Stimulated activated CD8-positive, alpha-beta memory T cell treated with anti-CD3 and anti-CD28 coated beads, Interleukin-15, amount 100 ng/mL, for 24 hours (primary cell): ENCODE measurements at regions not wholly inside any gene's neighbourhood (a gene's known extent, or its start where the extent isn't known, plus 50 kb on each side); places are given as distances from the start of the nearest gene placed in this dataset.
"Not testable (repeated sequence)": the region's sequence is repeated elsewhere in the genome, so short reads cannot be mapped to it uniquely, and the experiment has no call there.

ENCODE experiments used
- DNase-seq: peaks from one replicate; pipeline ENCODE4 v3.0.0-alpha.2; 2020; ENCODE audit warnings: low read depth

GRCh38 chr22:49457946-49458707, 369.5 kb downstream of the BRD1 start:
- no peak for DNase-seq

DNA sequence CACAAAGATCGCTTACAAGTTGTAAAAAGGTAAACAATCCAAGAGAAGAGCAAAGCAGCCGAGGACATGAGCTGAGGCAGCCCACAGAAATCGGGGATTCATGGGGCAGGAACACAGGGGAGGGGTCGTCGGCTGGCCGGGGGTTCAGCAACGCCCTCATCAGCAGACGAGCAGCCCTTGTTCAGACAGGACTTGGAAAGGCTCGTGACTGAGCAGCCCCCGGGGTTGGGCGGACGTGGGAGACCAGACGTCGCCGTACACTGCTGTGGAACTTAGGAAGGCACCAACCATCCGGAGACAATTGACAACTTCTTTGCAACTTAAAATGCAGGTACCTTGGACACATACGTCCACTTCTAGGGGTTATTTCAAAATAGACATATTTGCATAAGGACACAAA, 370.5 kb downstream of the BRD1 start:
- DNase-seq = no peak

DNA sequence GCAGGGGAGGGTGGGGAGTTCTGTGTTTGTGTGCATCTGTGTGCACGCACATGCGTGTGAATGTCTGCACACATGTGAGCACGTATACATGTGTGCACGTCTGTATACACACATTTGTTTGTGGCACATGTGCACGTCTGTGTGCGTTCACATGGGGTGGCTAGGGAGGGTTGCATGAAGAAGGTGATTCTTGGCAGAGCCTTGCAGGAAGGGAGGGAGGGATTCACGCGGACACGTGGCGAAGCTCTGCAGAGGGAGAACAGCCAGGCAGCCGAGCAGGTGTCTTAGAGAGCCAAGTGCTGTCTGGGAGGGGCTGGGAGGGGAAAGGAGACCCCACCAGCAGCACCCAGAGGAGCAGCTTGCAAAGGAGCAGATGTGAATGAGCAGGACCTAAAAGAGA, 372.1 kb downstream of the BRD1 start:
- DNase-seq = no peak

DNA sequence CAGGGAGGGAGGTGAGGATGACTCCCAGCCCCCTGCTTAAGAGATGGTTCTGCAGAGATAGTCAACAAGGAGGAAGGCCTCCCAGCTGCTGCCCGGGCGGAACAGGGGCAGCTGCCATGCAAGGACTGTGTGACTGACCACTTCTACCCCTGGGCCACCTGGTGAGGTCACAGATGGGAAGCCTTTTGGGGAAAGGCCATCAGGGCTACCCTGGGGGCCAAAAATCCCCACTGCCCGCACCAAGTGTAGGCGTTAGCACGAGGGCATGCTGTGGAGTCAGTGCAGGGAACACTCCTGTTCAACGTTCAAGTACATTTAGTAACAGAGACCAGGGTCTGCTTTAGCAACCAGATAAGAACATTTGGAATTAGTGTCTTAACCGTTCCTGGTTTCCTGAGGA, 372.9 kb downstream of the BRD1 start:
- no peak for DNase-seq

- no peak for DNase-seq
These were observed 373.9 kb downstream of the BRD1 start for GRCh38 chr22:49453771-49454170.

- DNase-seq = not testable (repeated sequence)
These were observed 374.7 kb downstream of the BRD1 start for GRCh38 chr22:49453019-49453418.

GRCh38 chr22:49452362-49452946, 375.2 kb downstream of the BRD1 start:
- DNase-seq = no peak

DNA sequence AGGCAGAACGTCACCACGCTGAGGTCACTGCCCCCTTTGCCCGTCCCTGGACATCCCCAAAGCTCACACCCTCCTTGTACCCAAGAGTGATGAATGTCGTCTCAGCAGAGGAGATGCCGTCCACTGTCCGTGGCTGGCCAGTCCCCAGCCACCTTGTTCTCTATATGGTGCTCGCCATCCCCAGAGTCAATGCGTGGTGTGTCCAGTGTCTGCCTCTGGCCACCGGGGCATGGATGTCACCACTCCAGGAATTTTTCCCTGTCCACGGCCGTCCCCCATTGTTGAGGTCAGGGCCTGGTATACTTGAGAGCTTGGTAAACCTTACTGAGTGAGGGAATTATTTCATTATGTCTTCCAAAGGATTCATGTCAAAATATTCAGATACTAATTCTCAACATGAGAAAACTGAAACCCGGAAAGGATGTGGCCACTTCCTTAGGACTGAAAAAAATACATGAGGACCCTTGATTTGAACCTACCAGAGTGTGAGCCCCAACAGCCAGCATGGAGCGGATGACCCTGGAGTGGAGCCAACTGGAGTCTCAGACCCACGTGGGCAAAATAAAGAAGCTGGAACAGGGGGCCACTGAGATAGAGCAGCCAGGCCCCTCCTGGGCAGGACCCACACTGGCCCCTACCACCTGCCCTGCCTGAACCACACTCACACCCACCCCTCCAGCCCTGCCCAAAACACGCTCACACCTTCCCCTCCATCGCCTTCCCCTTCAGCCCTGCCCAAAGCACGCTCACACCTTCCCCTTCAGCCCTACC, 376.4 kb downstream of the BRD1 start:
- no peak for DNase-seq

GRCh38 chr22:49450498-49450897, 377.2 kb downstream of the BRD1 start:
- no peak for DNase-seq

GRCh38 chr22:49449811-49450446, 377.7 kb downstream of the BRD1 start:
- no peak for DNase-seq

DNA sequence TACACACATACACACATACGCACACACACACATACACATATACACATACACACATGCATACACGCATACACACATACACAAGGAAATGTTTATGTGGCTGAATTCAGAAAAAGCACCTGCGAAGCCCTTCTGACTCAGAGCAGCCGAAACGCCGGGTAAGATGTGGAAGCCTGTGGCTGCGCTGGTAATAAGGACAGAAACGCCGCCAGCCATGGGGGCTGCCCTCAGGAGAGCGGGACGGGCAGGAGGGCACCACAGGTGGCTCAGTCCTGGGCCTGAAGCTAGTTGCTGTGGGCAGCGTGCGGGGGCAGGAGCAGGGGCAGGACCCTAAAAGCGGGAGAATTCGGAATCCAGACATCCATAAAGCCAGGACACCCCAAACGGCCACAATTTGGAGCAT, 378.3 kb downstream of the BRD1 start:
- DNase-seq = no peak

GRCh38 chr22:49448526-49448925, 379.1 kb downstream of the BRD1 start:
- DNase-seq = no peak

DNA sequence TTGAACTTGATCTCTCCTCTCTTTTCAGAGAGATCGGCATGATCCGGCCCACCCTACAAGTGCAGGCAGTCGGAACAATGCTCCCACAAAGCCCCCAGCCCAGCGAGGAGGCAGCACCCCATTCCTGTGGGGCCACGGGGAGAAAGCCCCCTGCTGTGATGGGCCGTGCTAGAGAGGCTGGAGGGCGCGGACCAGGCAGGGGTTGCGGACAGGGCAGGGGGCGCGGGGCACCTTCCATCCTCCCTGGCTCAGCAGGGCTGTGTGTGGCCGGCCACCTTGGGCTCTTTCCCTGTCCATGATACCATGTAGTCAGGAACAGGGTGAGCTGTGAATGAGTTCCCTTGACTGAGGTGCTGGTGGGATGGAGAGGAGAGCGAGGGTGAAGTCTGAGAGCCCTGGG, 379.8 kb downstream of the BRD1 start:
- no peak for DNase-seq

- no peak for DNase-seq
These were observed 380.6 kb downstream of the BRD1 start for GRCh38 chr22:49446759-49447710.

DNA sequence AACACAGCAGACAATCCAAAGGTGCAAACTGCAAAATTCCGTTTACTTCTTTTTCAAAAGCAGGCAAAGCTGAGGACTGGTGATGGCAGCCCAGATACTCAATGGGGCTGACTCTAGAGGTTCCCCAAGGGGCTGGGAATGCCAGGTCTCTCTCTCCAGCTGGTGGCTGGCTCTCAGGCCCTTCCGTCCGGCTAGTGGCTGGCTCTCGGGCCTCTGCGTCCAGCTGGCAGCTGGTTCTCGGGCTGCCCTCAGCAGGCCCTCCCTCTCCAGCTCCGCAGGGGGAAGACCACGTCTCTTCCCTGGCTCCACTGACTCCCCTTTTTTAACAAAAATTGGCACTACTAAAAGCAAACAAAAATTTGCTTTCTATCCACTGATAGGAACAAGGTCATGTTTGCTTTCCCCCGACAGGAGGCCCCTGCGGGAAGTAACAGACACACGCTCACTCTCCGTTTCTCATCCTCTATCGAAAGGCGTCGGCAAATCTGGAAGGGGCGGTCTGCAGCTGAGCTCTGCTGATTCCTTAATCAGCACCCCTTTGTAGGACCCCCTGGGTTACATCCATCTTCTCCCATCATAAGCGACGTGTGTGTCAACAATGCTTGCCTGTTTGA, 381.4 kb downstream of the BRD1 start:
- no peak for DNase-seq

DNA sequence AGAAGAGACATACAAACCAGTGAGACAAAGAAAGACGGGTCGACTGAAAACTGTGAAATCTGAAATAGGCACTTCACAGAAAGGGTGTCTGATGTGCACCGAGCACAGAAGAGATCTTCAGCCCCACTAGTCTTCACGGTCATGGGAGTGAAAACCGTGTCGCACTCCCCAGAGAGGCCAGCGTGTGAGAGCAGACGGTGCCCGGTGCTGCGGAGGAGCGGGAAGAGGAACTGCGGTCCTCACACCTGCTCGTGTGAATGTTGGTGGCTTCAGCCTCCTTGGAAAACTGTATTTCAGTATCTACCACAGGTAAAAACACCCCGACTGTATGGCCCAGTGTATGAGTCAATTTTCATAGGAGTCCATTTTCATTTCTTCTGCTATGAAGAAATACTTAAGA, 382.9 kb downstream of the BRD1 start:
- DNase-seq = no peak

GRCh38 chr22:49440931-49441330, 386.7 kb downstream of the BRD1 start:
- no peak for DNase-seq

GRCh38 chr22:49439373-49439772, 388.3 kb downstream of the BRD1 start:
- no peak for DNase-seq

DNA sequence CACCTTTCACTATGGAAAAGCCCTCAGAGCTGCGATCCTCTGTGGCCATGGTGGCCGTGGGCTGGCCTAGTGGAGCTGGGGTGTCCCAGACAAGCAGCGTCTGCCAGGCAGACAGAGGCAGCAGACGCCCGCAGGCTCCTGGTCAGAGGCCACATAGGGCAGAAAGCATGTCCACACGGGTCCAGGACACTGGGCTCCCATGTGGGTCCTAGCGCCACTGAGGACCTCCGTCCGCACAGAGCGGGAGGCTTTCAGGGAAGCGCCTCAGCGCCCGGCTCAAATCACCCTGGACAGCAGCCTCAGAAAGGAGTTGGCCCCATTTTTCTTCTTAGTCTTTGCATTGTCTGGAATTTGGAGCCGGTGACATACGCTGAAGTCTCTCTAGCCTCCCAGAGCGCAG, 389.7 kb downstream of the BRD1 start:
- DNase-seq = no peak

- no peak for DNase-seq
These were observed 390.3 kb downstream of the BRD1 start for GRCh38 chr22:49437356-49437755.

DNA sequence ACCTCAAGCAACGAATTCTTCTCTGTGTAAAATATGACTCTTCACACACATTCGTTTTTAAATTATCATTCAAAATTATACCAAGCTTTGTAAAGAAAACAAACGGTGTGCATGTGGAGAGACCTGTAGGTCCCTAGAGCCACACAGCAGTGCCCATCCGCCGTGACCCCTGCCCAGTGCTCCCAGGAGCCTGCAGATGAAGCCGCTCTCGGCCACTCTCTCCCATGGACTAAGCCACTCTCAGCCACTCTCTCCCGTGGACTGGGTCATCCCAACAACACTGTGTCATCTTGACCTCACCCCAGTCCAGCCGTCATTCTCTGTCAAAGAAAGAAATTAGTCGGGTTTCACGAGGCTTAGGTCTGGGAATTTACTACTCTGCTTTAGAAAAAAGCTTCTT, 391.6 kb downstream of the BRD1 start:
- no peak for DNase-seq
